Tibial nerve (tissue), 4 donors: ENCODE measurements at regions not wholly inside any gene's neighbourhood (a gene's known extent, or its start where the extent isn't known, plus 50 kb on each side); places are given as distances from the start of the nearest gene placed in this dataset.

ENCODE experiments used
- CTCF ChIP-seq, 5 experiments: fragments of 200-600 bp in 3 of 5; fragments of 450-650 bp in 2 of 5; sonication (generic) in 3 of 5; IDR thresholded peaks; one replicate each; pipeline ENCODE4 v1.5.1; 2016 to 2019; ENCODE audit warnings: antibody characterized with exemption in 5 of 5, mild to moderate bottlenecking in 3 of 5, moderate library complexity in 2 of 5
- EP300 ChIP-seq, 2 donors: sonication (generic); formaldehyde crosslinking; IDR thresholded peaks; one replicate each; pipeline ENCODE4 v1.6.1; 2017; ENCODE audit warnings: antibody characterized with exemption in 2 of 2, mild to moderate bottlenecking in 1 of 2
- POLR2A ChIP-seq, 2 donors: fragments of 450-650 bp; IDR thresholded peaks; one replicate each; pipeline ENCODE4 v1.6.1; 2017; ENCODE audit warnings: antibody characterized with exemption in 2 of 2, mild to moderate bottlenecking in 2 of 2, moderate library complexity in 2 of 2

GRCh38 chr4:19722404-19722803 lies 529.3 kb upstream of the SLIT2 start:
- TF ChIP-seq CTCF (IDR thresholded peaks at IDR 0.05): no peak
- no peak for TF ChIP-seq POLR2A (IDR thresholded peaks at IDR 0.05)
- TF ChIP-seq EP300 (IDR thresholded peaks at IDR 0.05): no peak
